Kidney epithelial cell (primary cell): ENCODE measurements at regions not wholly inside any gene's neighbourhood (a gene's known extent, or its start where the extent isn't known, plus 50 kb on each side); places are given as distances from the start of the nearest gene placed in this dataset.

Source experiments
- DNase-seq: peaks from one replicate; pipeline ENCODE4 v3.0.0-alpha.2; 2010; ENCODE audit warnings: low read depth
- H3K27me3 ChIP-seq: 2 replicates; pipeline ENCODE4 v1.6.0; 2011; ENCODE audit warnings: low read length; ENCODE audit not compliant: control insufficient read depth, insufficient read depth
- H3K36me3 ChIP-seq: 2 replicates; pipeline ENCODE4 v1.5.1; 2011; ENCODE audit warnings: low read length; ENCODE audit not compliant: control insufficient read depth, insufficient read depth
- H3K4me3 ChIP-seq: 2 replicates; pipeline ENCODE4 v1.5.1; 2011; ENCODE audit warnings: low read depth, mild to moderate bottlenecking, control low read depth, low read length
- CTCF ChIP-seq: IDR thresholded peaks from 2 replicates; pipeline ENCODE4 v1.5.1; 2011; ENCODE audit warnings: mild to moderate bottlenecking, moderate library complexity, low read length, control low read depth, inconsistent platforms; ENCODE audit not compliant: insufficient read depth, poor library complexity, severe bottlenecking

- no peak for TF ChIP-seq CTCF
- no peaks in the 10 kb centered on the region for H3K36me3 ChIP-seq
- DNase-seq: no peak
- no peaks in the 10 kb centered on the region for H3K27me3 ChIP-seq
- H3K4me3 ChIP-seq: no peak overlapping the region
Measured at GRCh38 chr2:128580988-128581848, 262.6 kb upstream of the HS6ST1 start.

- Histone ChIP-seq H3K4me3 (no peak overlapping the region), H3K27me3 (no peaks in the 10 kb centered on the region), H3K36me3 (no peaks in the 10 kb centered on the region)
- no peak for DNase-seq
- no peak for TF ChIP-seq CTCF
Measured at GRCh38 chr2:128581849-128582244, 263.2 kb upstream of the HS6ST1 start.

- H3K27me3 ChIP-seq: no peaks in the 10 kb centered on the region
- no peak for TF ChIP-seq CTCF
- no peak overlapping the region for H3K4me3 ChIP-seq
- no peak for DNase-seq
- no peaks in the 10 kb centered on the region for H3K36me3 ChIP-seq
Measured at GRCh38 chr2:128584296-128584890, 265.7 kb upstream of the HS6ST1 start.

GRCh38 chr2:128585706-128586105 lies 267.0 kb upstream of the HS6ST1 start:
- no peak for DNase-seq
- no peak for TF ChIP-seq CTCF

GRCh38 chr2:128589681-128590080 lies 271.0 kb upstream of the HS6ST1 start:
- no peak for DNase-seq

More at GRCh38 chr2:128585706-128586105, 267.0 kb upstream of the HS6ST1 start:
- no peak overlapping the region for H3K4me3 ChIP-seq
- H3K36me3 ChIP-seq: no peaks in the 10 kb centered on the region
- no peaks in the 10 kb centered on the region for H3K27me3 ChIP-seq

More at GRCh38 chr2:128589681-128590080, 271.0 kb upstream of the HS6ST1 start:
- peaks cover 2% of the 10 kb centered on the region for H3K27me3 ChIP-seq
- H3K4me3 ChIP-seq: no peak overlapping the region
- no peaks in the 10 kb centered on the region for H3K36me3 ChIP-seq
- TF ChIP-seq CTCF: no peak
